DMS153 treated with DMSO at 0.1 percent for 48 hours (cell line): ENCODE measurements at regions not wholly inside any gene's neighbourhood (a gene's known extent, or its start where the extent isn't known, plus 50 kb on each side); places are given as distances from the start of the nearest gene placed in this dataset.

Source experiments
- DNase-seq: peaks from one replicate; lab custom pipeline; 2025; ENCODE audit not compliant: unreplicated experiment; lab: John Stamatoyannopoulos, UW

GRCh38 chr12:46456356-46457334, 84.1 kb upstream of the SLC38A2 start:
- no peak for DNase-seq

GRCh38 chr12:46455648-46456352, 83.2 kb upstream of the SLC38A2 start:
- no peak for DNase-seq

GRCh38 chr12:46454981-46455380, 82.4 kb upstream of the SLC38A2 start:
- DNase-seq: no peak

- DNase-seq: no peak
These were observed 80.9 kb upstream of the SLC38A2 start for GRCh38 chr12:46453428-46453827.

GRCh38 chr12:46452776-46453175, 80.2 kb upstream of the SLC38A2 start:
- no peak for DNase-seq

- DNase-seq: no peak
These were observed 79.6 kb upstream of the SLC38A2 start for GRCh38 chr12:46452061-46452615.

- DNase-seq: no peak
These were observed 78.9 kb upstream of the SLC38A2 start for GRCh38 chr12:46451276-46452021.

GRCh38 chr12:46450279-46450748, 77.7 kb upstream of the SLC38A2 start:
- no peak for DNase-seq

- DNase-seq: no peak
These were observed 77.3 kb upstream of the SLC38A2 start for GRCh38 chr12:46449856-46450255.

- no peak for DNase-seq
These were observed 76.7 kb upstream of the SLC38A2 start for GRCh38 chr12:46449316-46449715.

GRCh38 chr12:46446645-46447044, 74.1 kb upstream of the SLC38A2 start:
- no peak for DNase-seq

GRCh38 chr12:46445551-46446235, 73.1 kb upstream of the SLC38A2 start:
- DNase-seq: no peak

- no peak for DNase-seq
These were observed 72.5 kb upstream of the SLC38A2 start for GRCh38 chr12:46445093-46445492.

- DNase-seq: no peak
These were observed 71.2 kb upstream of the SLC38A2 start for GRCh38 chr12:46443594-46444263.

GRCh38 chr12:46442738-46443137, 70.2 kb upstream of the SLC38A2 start:
- no peak for DNase-seq

GRCh38 chr12:46442239-46442638, 69.7 kb upstream of the SLC38A2 start:
- DNase-seq: no peak

- no peak for DNase-seq
These were observed 67.4 kb upstream of the SLC38A2 start for GRCh38 chr12:46439793-46440511.

GRCh38 chr12:46438719-46439319, 66.2 kb upstream of the SLC38A2 start:
- no peak for DNase-seq

GRCh38 chr12:46438256-46438655, 65.7 kb upstream of the SLC38A2 start:
- DNase-seq: no peak
